HepG2 (cell line): ENCODE measurements at regions not wholly inside any gene's neighbourhood (a gene's known extent, or its start where the extent isn't known, plus 50 kb on each side); places are given as distances from the start of the nearest gene placed in this dataset.

Experiments
- ATF5 ChIP-seq: sonication (generic); formaldehyde crosslinking; IDR thresholded peaks from 2 replicates; pipeline ENCODE4 v1.4.0; 2020; ENCODE audit warnings: mild to moderate bottlenecking, low read depth, missing genetic modification reagents
- CEBPZ ChIP-seq: IDR thresholded peaks from 2 replicates; pipeline ENCODE4 v1.6.1; 2012; ENCODE audit warnings: low read length, improper control_type of control experiment
- KAT2B ChIP-seq: fragments of 150-350 bp; IDR thresholded peaks from 2 replicates; pipeline ENCODE4 v1.6.1; 2014; ENCODE audit warnings: low read depth, low read length, borderline replicate concordance
- MBNL3 ChIP-seq: fragments of 250-450 bp; sonication (Bioruptor Pico); conservative IDR thresholded peaks from 2 replicates; pipeline ENCODE4 v1.8.0; 2022; ENCODE audit warnings: mild to moderate bottlenecking, inconsistent platforms
- PLRG1 ChIP-seq: fragments of 450-650 bp; conservative IDR thresholded peaks from 2 replicates; pipeline ENCODE4 v1.6.1; 2016
- RAD21 ChIP-seq: fragments of 450-650 bp; formaldehyde crosslinking; IDR thresholded peaks from 2 replicates; pipeline ENCODE4 v1.5.0; 2020; ENCODE audit warnings: mild to moderate bottlenecking
- ZHX2 ChIP-seq, 2 experiments: sonication (generic) in 1 of 2; formaldehyde crosslinking in 1 of 2; IDR thresholded peaks; 2 replicates each; pipeline versions ENCODE4 v1.6.1 to v1.9.0; 2014 to 2022; ENCODE audit warnings: antibody characterized with exemption in 1 of 2, borderline replicate concordance in 1 of 2, inconsistent platforms in 1 of 2, low read depth in 1 of 2, missing genetic modification reagents in 1 of 2
- ZNF558 ChIP-seq: sonication (generic); formaldehyde crosslinking; IDR thresholded peaks from 2 replicates; pipeline ENCODE4 v1.9.0; 2022; ENCODE audit warnings: mild to moderate bottlenecking, missing genetic modification reagents, borderline replicate concordance
- ZNF629 ChIP-seq: sonication (generic); formaldehyde crosslinking; conservative IDR thresholded peaks from 2 replicates; pipeline ENCODE4 v1.5.0; 2020; ENCODE audit warnings: missing genetic modification reagents
- ZNF850 ChIP-seq: sonication (generic); formaldehyde crosslinking; conservative IDR thresholded peaks from 2 replicates; pipeline ENCODE4 v1.9.0; 2021; ENCODE audit warnings: mild to moderate bottlenecking, missing genetic modification reagents

GRCh38 chr4:137861682-137862081 is 329.4 kb upstream of the PCDH18 start (continued):
- TF ChIP-seq ZHX2 (IDR thresholded peaks at IDR 0.05; ENCODE audit: low read depth): no peak
- TF ChIP-seq ZHX2 (CRISPR knock-in tag; IDR thresholded peaks at IDR 0.05; ENCODE audit: borderline replicate concordance): no peak
- no peak for TF ChIP-seq ZNF558 (CRISPR knock-in tag)
- no peak for TF ChIP-seq ATF5 (CRISPR knock-in tag)
- TF ChIP-seq RAD21 (CRISPR knock-in tag): no peak
- no peak for TF ChIP-seq ZNF629 (CRISPR knock-in tag)
- TF ChIP-seq CEBPZ: no peak
- no peak for TF ChIP-seq ZNF850 (CRISPR knock-in tag)
- no peak for TF ChIP-seq MBNL3 (CRISPR knock-in tag)
- no peak for TF ChIP-seq KAT2B
- TF ChIP-seq PLRG1: no peak
